NCI-H82 (cell line): ENCODE measurements at regions not wholly inside any gene's neighbourhood (a gene's known extent, or its start where the extent isn't known, plus 50 kb on each side); places are given as distances from the start of the nearest gene placed in this dataset.

ENCODE experiments used
- DNase-seq: peaks from one replicate; lab custom pipeline; 2025; lab: John Stamatoyannopoulos, UW

DNA sequence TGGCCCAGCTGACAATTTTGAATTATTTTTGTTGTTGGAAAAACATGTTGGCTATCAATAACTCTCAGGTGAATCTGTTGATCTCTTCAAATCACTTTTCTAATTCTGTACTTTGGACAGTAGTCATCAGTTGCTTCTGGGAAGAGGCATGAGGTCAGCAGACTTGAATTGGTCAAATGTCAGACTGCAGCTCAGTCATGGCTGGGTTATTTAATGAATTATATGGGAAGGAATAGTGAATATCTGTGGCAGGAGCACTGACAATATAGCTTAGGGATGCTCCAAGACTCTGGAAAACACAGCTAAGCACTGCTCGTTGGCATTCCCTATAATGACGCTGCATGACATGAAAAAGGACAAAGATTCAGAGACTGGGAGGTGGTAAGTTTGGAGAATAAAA, 98.8 kb upstream of the GAP43 start:
- no peak for DNase-seq

GRCh38 chr3:115525731-115526130, 97.6 kb upstream of the GAP43 start:
- DNase-seq = no peak

- DNase-seq = no peak
Observed at GRCh38 chr3:115533218-115533617, 90.1 kb upstream of the GAP43 start.

DNA sequence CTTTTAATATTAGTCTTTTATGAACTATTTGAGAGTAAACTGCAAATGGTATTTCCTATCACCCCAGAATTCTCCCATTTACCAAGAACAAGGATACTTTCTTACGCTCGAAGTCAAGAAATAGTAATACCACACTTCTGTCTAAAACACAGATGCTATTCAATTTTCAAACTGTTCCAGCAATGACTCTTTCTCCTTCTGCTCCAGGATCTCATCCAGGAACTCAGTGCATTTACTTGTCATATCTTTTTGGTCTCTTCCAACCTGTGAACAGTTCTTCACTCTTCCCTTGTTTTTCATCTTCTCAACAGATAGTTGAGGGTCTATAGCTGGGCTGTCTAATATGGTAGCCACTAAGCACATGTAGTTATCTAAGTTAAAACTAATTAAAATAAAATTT, 87.1 kb upstream of the GAP43 start:
- DNase-seq = no peak

DNA sequence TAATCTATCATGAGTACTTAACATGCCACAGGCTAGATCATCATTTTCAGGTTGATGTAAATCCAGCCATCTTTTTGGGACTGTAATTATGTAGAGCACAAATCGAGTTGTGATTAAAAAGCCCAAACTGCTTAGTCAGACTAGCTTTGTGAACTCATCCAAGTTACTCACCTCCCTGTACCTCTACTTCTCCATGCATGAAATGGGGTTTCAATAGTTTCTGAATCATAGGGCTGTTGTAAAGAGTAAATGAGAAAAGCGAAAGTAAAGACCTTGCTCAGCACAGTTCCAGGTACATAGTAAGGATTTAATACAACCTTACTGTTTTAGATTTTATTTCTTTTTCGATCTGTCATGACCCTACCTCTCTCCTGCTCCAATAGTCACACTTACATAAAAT, 85.6 kb upstream of the GAP43 start:
- no peak for DNase-seq

GRCh38 chr3:115547207-115547606, 76.1 kb upstream of the GAP43 start:
- no peak for DNase-seq

- DNase-seq = no peak
Observed at GRCh38 chr3:115548611-115549010, 74.7 kb upstream of the GAP43 start.

GRCh38 chr3:115549071-115549470, 74.2 kb upstream of the GAP43 start:
- no peak for DNase-seq

DNA sequence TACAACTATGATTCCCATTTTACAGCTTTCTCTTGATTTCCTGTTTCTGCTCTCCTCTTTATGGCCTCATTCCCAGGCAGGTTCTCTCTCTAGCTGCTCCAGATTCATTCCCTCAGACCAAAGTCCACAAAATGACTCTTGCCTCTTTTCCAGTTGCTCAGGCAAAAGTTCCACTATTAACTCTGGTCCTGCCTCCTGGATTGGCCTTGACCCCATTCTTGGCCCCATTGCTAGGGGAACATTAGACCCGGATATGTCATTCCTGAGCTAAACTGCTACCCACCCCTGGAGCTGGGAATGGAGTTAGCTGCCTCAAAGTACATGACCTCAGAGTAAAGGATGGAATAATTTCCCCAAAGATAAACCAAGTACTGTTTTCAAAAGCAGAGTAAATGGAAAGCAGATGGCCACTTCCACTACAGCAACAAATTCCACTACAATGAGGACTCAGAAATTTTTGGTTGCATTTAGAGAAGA, 73.0 kb upstream of the GAP43 start:
- DNase-seq = no peak

- peak; percentile 12 for DNase-seq
Observed at GRCh38 chr3:115551016-115551415, 72.3 kb upstream of the GAP43 start.

DNA sequence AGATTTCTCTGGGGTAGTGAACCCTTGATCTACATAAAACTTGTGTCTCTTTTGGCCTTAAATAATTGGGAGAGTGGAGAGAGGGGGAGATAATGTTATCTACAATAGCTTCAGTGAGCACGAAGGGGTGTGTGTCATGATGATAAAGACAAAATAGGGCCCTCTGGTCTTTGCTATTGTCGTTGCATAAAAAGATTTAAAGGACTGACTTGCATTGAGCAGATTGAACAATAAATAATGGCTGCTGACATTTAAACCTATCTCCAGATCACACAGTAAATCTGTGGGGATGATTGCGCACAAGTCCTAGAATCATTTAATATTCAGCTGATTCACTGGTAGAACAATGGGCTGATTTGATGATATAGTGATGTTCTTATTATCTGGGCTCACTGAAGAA, 71.3 kb upstream of the GAP43 start:
- DNase-seq = no peak

- no peak for DNase-seq
Observed at GRCh38 chr3:115553796-115554486, 69.4 kb upstream of the GAP43 start.

DNA sequence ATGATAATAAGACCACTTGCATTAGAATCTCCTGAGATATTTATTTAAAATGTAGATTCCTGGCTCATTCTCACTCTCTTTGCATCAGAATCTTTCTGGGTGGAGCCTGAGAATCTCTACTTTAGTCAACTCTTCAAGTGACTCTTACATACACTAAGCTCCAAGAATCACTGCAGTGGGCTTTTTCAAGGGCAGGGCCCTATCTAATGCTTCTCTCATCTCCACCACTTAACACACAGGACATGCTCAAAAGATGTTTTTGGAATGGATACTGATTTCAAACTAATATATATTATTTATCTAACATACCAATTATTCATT, 68.9 kb upstream of the GAP43 start:
- DNase-seq = no peak

DNA sequence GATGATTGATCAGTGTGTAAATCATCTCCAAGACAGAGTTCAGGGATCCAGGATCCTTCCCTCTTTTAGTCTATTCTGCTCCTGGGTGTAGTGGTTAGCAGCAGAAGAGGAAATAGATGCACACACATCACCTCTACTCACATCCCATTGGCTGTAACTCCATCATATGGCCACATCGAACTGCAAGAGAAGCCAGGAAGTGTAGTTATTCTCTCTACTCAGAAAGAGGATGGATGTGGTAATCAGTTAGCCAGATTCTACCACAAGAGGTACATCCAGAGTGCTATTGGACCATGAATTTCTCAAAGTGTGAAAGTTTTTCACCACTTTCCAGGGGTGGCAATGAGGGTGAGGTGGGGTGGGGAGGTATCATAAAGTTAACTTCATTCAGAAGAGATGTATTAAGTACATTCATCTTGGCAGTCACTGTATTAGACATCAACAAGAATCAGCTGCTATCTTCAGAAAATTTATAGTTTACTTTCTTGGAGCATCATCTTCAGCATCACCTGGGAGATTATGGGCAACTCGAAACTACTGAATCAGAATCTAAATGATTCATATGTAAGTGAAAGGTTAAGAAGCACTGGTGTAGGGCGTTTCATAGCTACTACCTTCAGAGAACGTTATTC, 60.6 kb upstream of the GAP43 start:
- DNase-seq = no peak

- no peak for DNase-seq
Observed at GRCh38 chr3:115563984-115564383, 59.3 kb upstream of the GAP43 start.

- no peak for DNase-seq
Observed at GRCh38 chr3:115571413-115571812, 51.9 kb upstream of the GAP43 start.
